Fibroblast of lung (primary cell): ENCODE measurements at regions not wholly inside any gene's neighbourhood (a gene's known extent, or its start where the extent isn't known, plus 50 kb on each side); places are given as distances from the start of the nearest gene placed in this dataset.
"Not testable (repeated sequence)": the region's sequence is repeated elsewhere in the genome, so short reads cannot be mapped to it uniquely, and the experiment has no call there.

Experiments
- DNase-seq, 2 donors: peaks; one replicate each; pipeline versions ENCODE4 v3.0.0 to v3.0.0-alpha.2; 2010; ENCODE audit warnings: low read depth in 2 of 2
- H2AFZ ChIP-seq: 2 replicates; pipeline ENCODE4 v1.5.1; 2012; ENCODE audit warnings: low read length, control low read depth, inconsistent platforms
- H3K27ac ChIP-seq: 2 replicates; pipeline ENCODE4 v1.5.1; 2011; ENCODE audit warnings: low read length, control low read depth; ENCODE audit not compliant: insufficient read depth
- H3K27me3 ChIP-seq: 2 replicates; pipeline ENCODE4 v1.5.1; 2011; ENCODE audit warnings: mild to moderate bottlenecking, low read length; ENCODE audit not compliant: control insufficient read depth, insufficient read depth
- H3K36me3 ChIP-seq: 2 replicates; pipeline ENCODE4 v1.5.1; 2011; ENCODE audit warnings: low read length; ENCODE audit not compliant: control insufficient read depth, insufficient read depth
- H3K4me1 ChIP-seq: 2 replicates; pipeline ENCODE4 v1.5.1; 2011; ENCODE audit warnings: low read length; ENCODE audit not compliant: control insufficient read depth, insufficient read depth; ENCODE audit errors: extremely low read depth
- H3K4me2 ChIP-seq: 2 replicates; pipeline ENCODE4 v1.5.1; 2011; ENCODE audit warnings: low read length, control low read depth; ENCODE audit not compliant: insufficient read depth; ENCODE audit errors: extremely low read depth
- H3K4me3 ChIP-seq, 4 experiments: fragments of 200-600 bp in 1 of 4; sonication (generic) in 1 of 4; replicated peaks in 1 of 4; 2 replicates each; pipeline ENCODE4 v1.5.1; 2011 to 2016; ENCODE audit warnings: low read length in 4 of 4, low read depth in 3 of 4, mild to moderate bottlenecking in 3 of 4, control low read depth in 2 of 4, inconsistent platforms in 1 of 4, mixed read lengths in 1 of 4; ENCODE audit not compliant: insufficient read depth in 1 of 4; ENCODE audit errors: control extremely low read depth in 1 of 4
- H3K79me2 ChIP-seq: 2 replicates; pipeline ENCODE4 v1.5.1; 2012; ENCODE audit warnings: mild to moderate bottlenecking, low read length, inconsistent platforms; ENCODE audit not compliant: control insufficient read depth, insufficient read depth
- H3K9ac ChIP-seq: 2 replicates; pipeline ENCODE4 v1.5.1; 2011; ENCODE audit warnings: mild to moderate bottlenecking, low read length, control low read depth; ENCODE audit not compliant: insufficient read depth
- H3K9me3 ChIP-seq: 2 replicates; pipeline ENCODE4 v1.5.1; 2012; ENCODE audit warnings: low read depth, low read length; ENCODE audit not compliant: control insufficient read depth, insufficient read depth
- H4K20me1 ChIP-seq: 2 replicates; pipeline ENCODE4 v1.5.1; 2011; ENCODE audit warnings: low read length; ENCODE audit not compliant: control insufficient read depth, insufficient read depth; ENCODE audit errors: extremely low read depth
- EZH2 ChIP-seq: IDR thresholded peaks from 2 replicates; pipeline ENCODE4 v1.5.1; 2012; ENCODE audit warnings: low read length, control low read depth, mild to moderate bottlenecking; ENCODE audit errors: missing control alignments
- TF ChIP-seq, protein P1 (sequence below), 2 donors: IDR thresholded peaks in 1 of 2; conservative IDR thresholded peaks in 1 of 2; 1 replicate in 1 of 2; 2 replicates in 1 of 2; pipeline ENCODE4 v1.5.1; 2011 to 2012; ENCODE audit warnings: low read length in 2 of 2, control low read depth in 1 of 2, inconsistent platforms in 1 of 2, low read depth in 1 of 2, mild to moderate bottlenecking in 1 of 2

DNA sequence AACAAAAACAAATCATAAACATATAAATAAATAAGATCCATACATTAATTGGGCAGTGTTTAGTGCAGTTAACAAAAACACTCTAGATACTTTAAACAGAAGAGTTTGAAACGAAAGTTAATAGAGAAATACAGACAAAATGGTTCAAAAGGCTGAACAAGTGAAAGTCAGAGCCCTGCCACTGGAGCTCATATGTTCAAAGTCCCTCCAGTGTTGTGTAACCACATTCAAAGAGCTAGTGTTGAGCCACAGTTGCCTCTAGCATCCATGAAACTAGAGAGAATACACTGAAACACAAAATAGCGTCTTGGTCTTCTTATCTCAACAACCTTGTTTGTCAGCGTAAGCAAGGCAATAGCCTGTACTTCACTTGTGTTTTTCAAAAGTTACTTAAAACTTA lies 1309.8 kb upstream of the NRXN1 start:
- Histone ChIP-seq H3K27ac (no peak overlapping the region), H4K20me1 (no peaks in the 10 kb centered on the region), H3K27me3 (no peaks in the 10 kb centered on the region), H3K79me2 (no peaks in the 10 kb centered on the region), H2AFZ (no peak overlapping the region), H3K9ac (no peak overlapping the region), H3K9me3 (no peaks in the 10 kb centered on the region), H3K4me3 (no peak overlapping the region), H3K4me1 (no peaks in the 10 kb centered on the region), H3K36me3 (no peaks in the 10 kb centered on the region), H3K4me2 (no peak overlapping the region)
- no peak for DNase-seq
- TF ChIP-seq, protein P1, sequence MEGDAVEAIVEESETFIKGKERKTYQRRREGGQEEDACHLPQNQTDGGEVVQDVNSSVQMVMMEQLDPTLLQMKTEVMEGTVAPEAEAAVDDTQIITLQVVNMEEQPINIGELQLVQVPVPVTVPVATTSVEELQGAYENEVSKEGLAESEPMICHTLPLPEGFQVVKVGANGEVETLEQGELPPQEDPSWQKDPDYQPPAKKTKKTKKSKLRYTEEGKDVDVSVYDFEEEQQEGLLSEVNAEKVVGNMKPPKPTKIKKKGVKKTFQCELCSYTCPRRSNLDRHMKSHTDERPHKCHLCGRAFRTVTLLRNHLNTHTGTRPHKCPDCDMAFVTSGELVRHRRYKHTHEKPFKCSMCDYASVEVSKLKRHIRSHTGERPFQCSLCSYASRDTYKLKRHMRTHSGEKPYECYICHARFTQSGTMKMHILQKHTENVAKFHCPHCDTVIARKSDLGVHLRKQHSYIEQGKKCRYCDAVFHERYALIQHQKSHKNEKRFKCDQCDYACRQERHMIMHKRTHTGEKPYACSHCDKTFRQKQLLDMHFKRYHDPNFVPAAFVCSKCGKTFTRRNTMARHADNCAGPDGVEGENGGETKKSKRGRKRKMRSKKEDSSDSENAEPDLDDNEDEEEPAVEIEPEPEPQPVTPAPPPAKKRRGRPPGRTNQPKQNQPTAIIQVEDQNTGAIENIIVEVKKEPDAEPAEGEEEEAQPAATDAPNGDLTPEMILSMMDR (conservative IDR thresholded peaks at IDR 0.05 in 1 of 2, IDR thresholded peaks at IDR 0.05 in 1 of 2; ENCODE audit: low read depth in 1 of 2, low read length in 2 of 2) = no peak
- no peak for TF ChIP-seq EZH2

GRCh38 chr2:52340171-52340570 lies 1308.2 kb upstream of the NRXN1 start:
- H3K79me2 ChIP-seq = no peaks in the 10 kb centered on the region
- no peak overlapping the region for H3K9ac ChIP-seq
- no peaks in the 10 kb centered on the region for H3K27me3 ChIP-seq
- H3K27ac ChIP-seq = no peak overlapping the region
- no peak overlapping the region for H3K4me3 ChIP-seq
- no peaks in the 10 kb centered on the region for H3K4me1 ChIP-seq
- no peaks in the 10 kb centered on the region for H3K9me3 ChIP-seq
- no peak overlapping the region for H3K4me2 ChIP-seq
- H4K20me1 ChIP-seq = no peaks in the 10 kb centered on the region
- H2AFZ ChIP-seq = no peak overlapping the region
- peak; percentile 13 to 14 for DNase-seq
- H3K36me3 ChIP-seq = no peaks in the 10 kb centered on the region
- TF ChIP-seq, protein P1 (conservative IDR thresholded peaks at IDR 0.05 in 1 of 2, IDR thresholded peaks at IDR 0.05 in 1 of 2; ENCODE audit: low read depth in 1 of 2, low read length in 2 of 2) = no peak
- TF ChIP-seq EZH2 = no peak

- H3K27ac ChIP-seq, DNase-seq, H4K20me1 ChIP-seq, H3K4me1 ChIP-seq, H3K4me3 ChIP-seq, H3K9me3 ChIP-seq, H3K36me3 ChIP-seq, H3K9ac ChIP-seq, H3K79me2 ChIP-seq, H3K27me3 ChIP-seq, H2AFZ ChIP-seq, H3K4me2 ChIP-seq: not testable (repeated sequence)
Measured at GRCh38 chr2:52337786-52338185, 1305.9 kb upstream of the NRXN1 start.

DNA sequence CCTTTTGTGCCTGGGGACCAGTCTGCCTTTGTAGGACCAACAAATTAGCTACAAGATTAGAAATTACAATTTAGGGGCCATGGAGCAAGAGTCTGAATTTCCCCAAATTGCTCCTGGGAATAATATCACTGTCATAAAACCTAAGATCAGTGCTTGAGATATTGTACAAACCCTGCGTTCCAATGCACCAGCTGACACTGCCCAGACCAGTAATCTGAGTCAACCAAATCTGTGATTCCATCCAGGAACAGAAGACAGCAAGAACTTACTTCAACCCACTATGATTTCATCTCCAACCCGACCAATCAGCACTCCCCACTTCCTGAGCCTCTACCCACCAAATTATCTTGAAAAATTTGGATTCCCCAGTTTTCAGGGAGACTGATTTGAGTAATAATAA lies 1305.0 kb upstream of the NRXN1 start:
- Histone ChIP-seq H3K27ac (no peak overlapping the region), H4K20me1 (no peaks in the 10 kb centered on the region), H3K4me3 (no peak overlapping the region), H3K79me2 (no peaks in the 10 kb centered on the region), H3K27me3 (no peaks in the 10 kb centered on the region), H3K4me1 (no peaks in the 10 kb centered on the region), H3K4me2 (no peak overlapping the region), H3K9ac (no peak overlapping the region), H3K36me3 (no peaks in the 10 kb centered on the region), H2AFZ (no peak overlapping the region), H3K9me3 (no peaks in the 10 kb centered on the region)
- no peak for DNase-seq
- TF ChIP-seq EZH2 = no peak
- TF ChIP-seq, protein P1 (conservative IDR thresholded peaks at IDR 0.05 in 1 of 2, IDR thresholded peaks at IDR 0.05 in 1 of 2; ENCODE audit: low read depth in 1 of 2, low read length in 2 of 2) = no peak
